HepG2 (cell line): ENCODE measurements at regions not wholly inside any gene's neighbourhood (a gene's known extent, or its start where the extent isn't known, plus 50 kb on each side); places are given as distances from the start of the nearest gene placed in this dataset.

Source experiments
- ATAC-seq: fragments of 200-7000 bp; cut with Tn5 transposase; 3 replicates; pipeline ENCODE4 v1.9.1; 2020; ENCODE audit warnings: mild to moderate bottlenecking, moderate library complexity
- BruUV-seq: library from RNA; stranded (reverse); fragments of 400-500 nt; replicated peaks from 2 replicates; lab custom pipeline; 2021; lab: Mats Ljungman, UMichigan
- CTCF ChIA-PET: fragments of 300-600 bp; formaldehyde crosslinking; extraction: SDS; loops from one replicate; lab custom pipeline; 2021; ENCODE audit warnings: low total read pairs, inconsistent platforms, low intra/inter-chr PET ratio; lab: Yijun Ruan, JAX
- POLR2A ChIA-PET: fragments of 350-600 bp; sonication (Branson Sonifier 250); formaldehyde crosslinking; loops from one replicate; lab custom pipeline; 2020; ENCODE audit warnings: antibody characterized with exemption, inconsistent platforms; lab: Yijun Ruan, JAX
- DNase-seq: peaks from one replicate; pipeline ENCODE4 v3.0.0-alpha.2; 2015; ENCODE audit warnings: low spot score
- FAIRE-seq: peaks from 3 replicates; lab custom pipeline; 2011; peaks lifted over from hg19 to GRCh38; lab: Jason Lieb, UNC
- H2AFZ ChIP-seq: one replicate; pipeline ENCODE4 v1.6.1; 2011; ENCODE audit warnings: low read length, inconsistent platforms
- H3K27ac ChIP-seq: fragments of 300-600 bp; 3 replicates; pipeline ENCODE4 v1.8.0; 2011; ENCODE audit warnings: mixed run types, mild to moderate bottlenecking, mixed read lengths, low read length, inconsistent platforms; ENCODE audit not compliant: insufficient read depth; ENCODE audit errors: extremely low read length
- H3K27me3 ChIP-seq, 2 experiments: fragments of 200-600 bp in 1 of 2; 2 replicates in 1 of 2; 3 replicates in 1 of 2; pipeline versions ENCODE4 v1.6.0 to v1.8.0; 2011; ENCODE audit warnings: low read length in 2 of 2, mild to moderate bottlenecking in 2 of 2, moderate library complexity in 2 of 2, inconsistent platforms in 1 of 2; ENCODE audit not compliant: insufficient read depth in 2 of 2, control insufficient read depth in 1 of 2
- H3K36me3 ChIP-seq, 2 experiments: fragments of 200-600 bp in 1 of 2; replicated peaks in 1 of 2; 2 replicates in 1 of 2; 3 replicates in 1 of 2; pipeline versions ENCODE4 v1.5.1 to v1.8.0; 2011; ENCODE audit warnings: low read length in 2 of 2, inconsistent platforms in 1 of 2; ENCODE audit not compliant: insufficient read depth in 2 of 2, control insufficient read depth in 1 of 2
- H3K4me1 ChIP-seq: 2 replicates; pipeline ENCODE4 v1.5.1; 2012; ENCODE audit warnings: low read length, inconsistent platforms; ENCODE audit not compliant: insufficient read depth
- H3K4me2 ChIP-seq: 2 replicates; pipeline ENCODE4 v1.6.0; 2011; ENCODE audit warnings: low read depth, low read length, inconsistent platforms
- H3K4me3 ChIP-seq, 3 experiments: fragments of 200-600 bp in 1 of 3; sonication (generic), shearing (Covaris generic) in 1 of 3; replicated peaks in 1 of 3; 2 replicates each; pipeline ENCODE4 v1.5.1; 2011 to 2016; ENCODE audit warnings: low read length in 3 of 3, inconsistent platforms in 2 of 3, low read depth in 2 of 3, mild to moderate bottlenecking in 2 of 3, control low read depth in 1 of 3, mixed read lengths in 1 of 3; ENCODE audit not compliant: insufficient read depth in 1 of 3
- H3K79me2 ChIP-seq: one replicate; pipeline ENCODE4 v1.6.1; 2011; ENCODE audit warnings: low read length, inconsistent platforms; ENCODE audit not compliant: insufficient read depth
- H3K9ac ChIP-seq: 2 replicates; pipeline ENCODE4 v1.6.0; 2011; ENCODE audit warnings: mild to moderate bottlenecking, low read depth, low read length, inconsistent platforms; ENCODE audit not compliant: insufficient read depth
- H3K9me3 ChIP-seq: 2 replicates; pipeline ENCODE4 v1.5.1; 2012; ENCODE audit warnings: mild to moderate bottlenecking, low read length
- H4K20me1 ChIP-seq: 2 replicates; pipeline ENCODE4 v1.6.0; 2011; ENCODE audit warnings: inconsistent platforms, mild to moderate bottlenecking, low read length, moderate library complexity; ENCODE audit not compliant: insufficient read depth
- HDAC1 ChIP-seq: sonication (generic); formaldehyde crosslinking; IDR thresholded peaks from 2 replicates; pipeline ENCODE4 v1.5.1; 2020; ENCODE audit warnings: mild to moderate bottlenecking, missing genetic modification reagents
- IKZF1 ChIP-seq: fragments of 450-650 bp; IDR thresholded peaks from 2 replicates; pipeline ENCODE4 v1.7.1; 2016
- IRX3 ChIP-seq: sonication (generic); formaldehyde crosslinking; IDR thresholded peaks from 2 replicates; pipeline ENCODE4 v1.8.1; 2023; ENCODE audit warnings: mild to moderate bottlenecking, low read depth, missing genetic modification reagents, borderline replicate concordance
- KLF12 ChIP-seq: sonication (generic); formaldehyde crosslinking; IDR thresholded peaks from 2 replicates; pipeline ENCODE4 v1.4.0; 2020; ENCODE audit warnings: missing genetic modification reagents, borderline replicate concordance
- RFX3 ChIP-seq: IDR thresholded peaks from 2 replicates; pipeline ENCODE4 v1.6.1; 2016; ENCODE audit warnings: missing biosample characterization, missing genetic modification reagents
- SALL1 ChIP-seq: sonication (generic); formaldehyde crosslinking; IDR thresholded peaks from 2 replicates; pipeline ENCODE4 v1.8.0; 2022; ENCODE audit warnings: mild to moderate bottlenecking, missing genetic modification reagents
- THYN1 ChIP-seq: sonication (generic); formaldehyde crosslinking; IDR thresholded peaks from 2 replicates; pipeline ENCODE4 v1.8.1; 2023; ENCODE audit warnings: low read depth, mild to moderate bottlenecking, moderate library complexity, missing genetic modification reagents, borderline replicate concordance
- ZC3H13 ChIP-seq: sonication (generic); formaldehyde crosslinking; IDR thresholded peaks from 2 replicates; pipeline ENCODE4 v1.8.1; 2023; ENCODE audit warnings: mild to moderate bottlenecking, missing genetic modification reagents, moderate library complexity
- ZIK1 ChIP-seq: sonication (generic); formaldehyde crosslinking; IDR thresholded peaks from 2 replicates; pipeline ENCODE4 v1.5.0; 2020; ENCODE audit warnings: mild to moderate bottlenecking, low read depth, missing genetic modification reagents, borderline replicate concordance
- ZNF577 ChIP-seq: sonication (generic); formaldehyde crosslinking; IDR thresholded peaks from 2 replicates; pipeline ENCODE4 v1.4.0; 2020; ENCODE audit warnings: mild to moderate bottlenecking, low read depth, missing genetic modification reagents, borderline replicate concordance
- ZNF766 ChIP-seq: sonication (generic); formaldehyde crosslinking; IDR thresholded peaks from 2 replicates; pipeline ENCODE4 v1.5.0; 2020; ENCODE audit warnings: missing genetic modification reagents, borderline replicate concordance
- WGBS: methylation state at CpG from one replicate; pipeline ENCODE4 v1.1.6; 2017; ENCODE audit warnings: low lambda C conversion rate; 5-methylcytosine and 5-hydroxymethylcytosine counted together
- in situ Hi-C: cut with HindIII; loops from 2 replicates; pipeline ENCODE4 v1.10.0; 2017; ENCODE audit warnings: low pct_unique_long_range_greater_than_20kb; ENCODE audit not compliant: extremely low pct_ligation_motif_present
- intact Hi-C: fragments of 100-400 bp; cut with micrococcal nuclease; formaldehyde crosslinking; loops from one replicate; pipeline ENCODE4 v1.10.0; 2022; ENCODE audit not compliant: unreplicated experiment
- TF ChIP-seq, protein P1 (sequence below): sonication (generic); formaldehyde crosslinking; IDR thresholded peaks from 2 replicates; pipeline ENCODE4 v1.4.0; 2020; ENCODE audit warnings: missing genetic modification reagents, borderline replicate concordance
- TF ChIP-seq, protein P2 (sequence below): sonication (generic); formaldehyde crosslinking; IDR thresholded peaks from 2 replicates; pipeline ENCODE4 v1.5.1; 2020; ENCODE audit warnings: mild to moderate bottlenecking, missing genetic modification reagents, borderline replicate concordance

DNA sequence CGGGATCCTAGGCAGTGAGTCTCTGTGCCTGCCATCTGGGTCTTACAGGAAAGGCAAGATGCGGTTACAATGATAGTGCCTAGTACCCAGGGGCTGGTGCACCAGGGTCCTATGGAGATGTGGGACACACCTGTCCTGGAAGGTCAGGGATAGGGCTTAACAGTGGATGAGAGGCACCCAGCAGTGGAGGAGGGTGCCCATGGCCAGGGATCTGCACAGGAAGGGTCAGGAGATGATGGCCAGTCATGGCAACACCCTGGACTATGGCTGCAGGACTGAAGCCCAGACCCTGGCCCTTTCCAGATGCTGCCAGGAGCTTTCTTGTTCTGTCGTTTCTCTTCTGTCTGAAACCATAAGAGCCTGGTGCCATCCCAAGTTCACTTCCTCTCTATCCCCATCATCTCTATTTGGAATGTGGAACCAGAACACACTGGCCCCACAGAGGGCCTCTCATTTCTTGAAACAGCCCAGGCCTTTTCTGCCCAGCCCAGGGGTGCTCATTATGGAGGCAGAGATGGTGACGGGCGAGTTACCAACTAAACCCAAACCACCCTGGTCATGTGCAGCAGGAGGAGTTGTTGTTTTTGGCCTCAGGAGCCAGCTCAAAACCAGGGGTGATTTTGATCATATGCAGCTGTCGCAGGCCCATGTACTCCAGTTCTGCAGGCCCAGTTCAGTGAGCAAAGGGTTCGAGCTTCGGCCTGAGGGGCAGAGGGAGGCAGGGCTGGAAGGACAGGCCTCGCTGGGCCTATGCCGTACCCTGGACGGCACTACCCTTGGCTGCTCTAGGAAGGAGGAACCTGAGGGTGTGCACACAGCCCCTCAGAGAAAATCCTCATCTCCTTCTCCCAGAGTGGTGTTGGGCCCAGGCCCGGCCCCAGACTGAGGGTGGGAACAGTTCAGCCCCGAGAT lies 52.6 kb upstream of the GDF10 start:
- FAIRE-seq: no peak

DNA sequence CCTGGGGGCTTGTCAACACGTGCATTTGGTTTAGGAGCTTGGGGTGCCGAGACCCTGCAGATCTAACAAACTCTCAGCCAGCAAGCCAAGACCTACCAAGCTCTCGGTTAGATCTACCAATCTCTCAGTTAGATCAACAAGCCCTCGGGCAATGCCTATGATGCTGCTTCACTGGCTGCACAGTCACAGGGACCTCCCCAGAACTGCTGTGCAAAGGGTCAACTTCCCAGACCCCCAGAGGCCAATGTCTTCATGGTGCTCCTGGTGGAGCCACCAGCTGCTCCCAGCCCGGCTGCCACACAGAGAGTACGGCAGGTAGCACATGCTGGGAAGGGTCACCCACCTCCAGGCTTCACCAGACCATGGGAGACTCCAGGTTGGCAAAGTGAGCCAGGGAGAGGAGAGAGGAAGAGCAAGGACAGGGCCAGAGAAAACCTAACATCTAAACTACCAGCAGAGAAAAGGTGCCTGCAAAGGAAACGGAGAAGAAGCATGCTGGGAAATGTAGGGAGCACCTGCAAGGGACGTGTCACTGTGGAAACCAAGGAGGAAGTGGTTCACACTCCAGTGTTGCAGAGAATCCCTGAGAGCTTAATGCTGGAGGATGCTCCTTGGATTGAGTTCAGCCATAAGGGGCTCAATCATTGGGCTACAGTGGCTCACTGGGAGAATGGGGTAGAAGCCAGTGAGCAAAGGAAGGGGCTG lies 51.5 kb upstream of the GDF10 start:
- Histone ChIP-seq H3K4me2 (no peak overlapping the region), H3K36me3 (no peaks in the 10 kb centered on the region), H3K9me3 (no peaks in the 10 kb centered on the region), H2AFZ (no peak overlapping the region), H3K79me2 (no peaks in the 10 kb centered on the region), H3K9ac (no peak overlapping the region), H3K27ac (no peak overlapping the region), H3K4me1 (no peaks in the 10 kb centered on the region), H3K27me3 (peaks cover 0 to 7% of the 10 kb centered on the region in 2 experiments; a peak in 2 of 5 replicates), H4K20me1 (no peaks in the 10 kb centered on the region), H3K4me3 (no peak overlapping the region)
- ATAC-seq (no peak), DNase-seq (no peak), FAIRE-seq (no peak)
- WGBS: 1% methylated on average over 3 of the region's 8 CpGs
- ChIA-PET POLR2A (no interaction called here), CTCF (no interaction called here)
- in situ Hi-C loops (no loop called here), intact Hi-C loops (no loop called here)
- BruUV-seq: no TSS peak
- TF ChIP-seq IRX3 (CRISPR knock-in tag) (no peak), SALL1 (CRISPR knock-in tag) (no peak), HDAC1 (no peak), IKZF1 (no peak), ZNF766 (no peak), ZNF577 (CRISPR knock-in tag) (no peak)
- TF ChIP-seq, protein P1, sequence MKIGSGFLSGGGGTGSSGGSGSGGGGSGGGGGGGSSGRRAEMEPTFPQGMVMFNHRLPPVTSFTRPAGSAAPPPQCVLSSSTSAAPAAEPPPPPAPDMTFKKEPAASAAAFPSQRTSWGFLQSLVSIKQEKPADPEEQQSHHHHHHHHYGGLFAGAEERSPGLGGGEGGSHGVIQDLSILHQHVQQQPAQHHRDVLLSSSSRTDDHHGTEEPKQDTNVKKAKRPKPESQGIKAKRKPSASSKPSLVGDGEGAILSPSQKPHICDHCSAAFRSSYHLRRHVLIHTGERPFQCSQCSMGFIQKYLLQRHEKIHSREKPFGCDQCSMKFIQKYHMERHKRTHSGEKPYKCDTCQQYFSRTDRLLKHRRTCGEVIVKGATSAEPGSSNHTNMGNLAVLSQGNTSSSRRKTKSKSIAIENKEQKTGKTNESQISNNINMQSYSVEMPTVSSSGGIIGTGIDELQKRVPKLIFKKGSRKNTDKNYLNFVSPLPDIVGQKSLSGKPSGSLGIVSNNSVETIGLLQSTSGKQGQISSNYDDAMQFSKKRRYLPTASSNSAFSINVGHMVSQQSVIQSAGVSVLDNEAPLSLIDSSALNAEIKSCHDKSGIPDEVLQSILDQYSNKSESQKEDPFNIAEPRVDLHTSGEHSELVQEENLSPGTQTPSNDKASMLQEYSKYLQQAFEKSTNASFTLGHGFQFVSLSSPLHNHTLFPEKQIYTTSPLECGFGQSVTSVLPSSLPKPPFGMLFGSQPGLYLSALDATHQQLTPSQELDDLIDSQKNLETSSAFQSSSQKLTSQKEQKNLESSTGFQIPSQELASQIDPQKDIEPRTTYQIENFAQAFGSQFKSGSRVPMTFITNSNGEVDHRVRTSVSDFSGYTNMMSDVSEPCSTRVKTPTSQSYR (CRISPR knock-in tag): no peak

More for the DNA sequence above, 52.6 kb upstream of the GDF10 start:
- no peak for DNase-seq
- no peaks in the 10 kb centered on the region for H3K9me3 ChIP-seq
- BruUV-seq: no TSS peak
- H3K27ac ChIP-seq: no peak overlapping the region
- CTCF ChIA-PET: no interaction called here
- no peaks in the 10 kb centered on the region for H3K4me1 ChIP-seq
- no peak for TF ChIP-seq RFX3 (CRISPR knock-in tag)
- TF ChIP-seq KLF12: no peak
- no peak for TF ChIP-seq ZIK1 (CRISPR knock-in tag)
- TF ChIP-seq ZC3H13 (CRISPR knock-in tag): no peak
- TF ChIP-seq THYN1 (CRISPR knock-in tag): no peak
- TF ChIP-seq, protein P2, sequence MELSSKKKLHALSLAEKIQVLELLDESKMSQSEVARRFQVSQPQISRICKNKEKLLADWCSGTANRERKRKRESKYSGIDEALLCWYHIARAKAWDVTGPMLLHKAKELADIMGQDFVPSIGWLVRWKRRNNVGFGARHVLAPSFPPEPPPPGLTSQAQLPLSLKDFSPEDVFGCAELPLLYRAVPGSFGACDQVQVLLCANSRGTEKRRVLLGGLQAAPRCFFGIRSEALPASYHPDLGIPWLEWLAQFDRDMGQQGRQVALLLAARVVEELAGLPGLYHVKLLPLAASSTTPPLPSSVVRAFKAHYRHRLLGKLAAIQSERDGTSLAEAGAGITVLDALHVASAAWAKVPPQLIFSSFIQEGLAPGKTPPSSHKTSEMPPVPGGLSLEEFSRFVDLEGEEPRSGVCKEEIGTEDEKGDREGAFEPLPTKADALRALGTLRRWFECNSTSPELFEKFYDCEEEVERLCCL: no peak
- no peak overlapping the region for H3K9ac ChIP-seq
- in situ Hi-C loops: no loop called here
- H3K4me3 ChIP-seq: no peak overlapping the region
- H3K27me3 ChIP-seq: peaks cover 0 to 10% of the 10 kb centered on the region in 2 experiments; a peak in 1 of 5 replicates
- H2AFZ ChIP-seq: no peak overlapping the region
- no peak overlapping the region for H3K4me2 ChIP-seq
- POLR2A ChIA-PET: no interaction called here
- intact Hi-C loops: no loop called here
- H3K79me2 ChIP-seq: no peaks in the 10 kb centered on the region
- ATAC-seq: no peak
- H4K20me1 ChIP-seq: no peaks in the 10 kb centered on the region
- 4% methylated on average over 5 of the region's 13 CpGs for WGBS
- H3K36me3 ChIP-seq: no peaks in the 10 kb centered on the region
